SU-DHL-6 (cell line): ENCODE measurements at regions not wholly inside any gene's neighbourhood (a gene's known extent, or its start where the extent isn't known, plus 50 kb on each side); places are given as distances from the start of the nearest gene placed in this dataset.

ENCODE experiments used
- CTCF ChIP-seq: fragments of 200-600 bp; sonication (generic); IDR thresholded peaks from one replicate; pipeline ENCODE4 v1.5.1; 2017; ENCODE audit warnings: antibody characterized with exemption, mild to moderate bottlenecking, low read length, moderate library complexity; ENCODE audit not compliant: insufficient read depth, poor library complexity, severe bottlenecking
- EZH2phosphoT487 ChIP-seq: fragments of 200-600 bp; sonication (generic), shearing (Covaris generic); conservative IDR thresholded peaks from 2 replicates; pipeline ENCODE4 v1.6.1; 2018; ENCODE audit warnings: mild to moderate bottlenecking, antibody characterized with exemption, low read length, moderate library complexity, mixed read lengths

- TF ChIP-seq CTCF (no peak), EZH2phosphoT487 (no peak)
Observed at GRCh38 chr5:12614608-12615007, 710.4 kb upstream of the CTNND2 start.
